Stimulated activated CD8-positive, alpha-beta memory T cell treated with anti-CD3 and anti-CD28 coated beads, Interleukin-15, amount 100 ng/mL, for 1 hour (primary cell): ENCODE measurements at regions not wholly inside any gene's neighbourhood (a gene's known extent, or its start where the extent isn't known, plus 50 kb on each side); places are given as distances from the start of the nearest gene placed in this dataset.
"Not testable (repeated sequence)": the region's sequence is repeated elsewhere in the genome, so short reads cannot be mapped to it uniquely, and the experiment has no call there.

Experiments used
- DNase-seq: peaks from one replicate; pipeline ENCODE4 v3.0.0-alpha.2; 2020; ENCODE audit warnings: low read depth

DNA sequence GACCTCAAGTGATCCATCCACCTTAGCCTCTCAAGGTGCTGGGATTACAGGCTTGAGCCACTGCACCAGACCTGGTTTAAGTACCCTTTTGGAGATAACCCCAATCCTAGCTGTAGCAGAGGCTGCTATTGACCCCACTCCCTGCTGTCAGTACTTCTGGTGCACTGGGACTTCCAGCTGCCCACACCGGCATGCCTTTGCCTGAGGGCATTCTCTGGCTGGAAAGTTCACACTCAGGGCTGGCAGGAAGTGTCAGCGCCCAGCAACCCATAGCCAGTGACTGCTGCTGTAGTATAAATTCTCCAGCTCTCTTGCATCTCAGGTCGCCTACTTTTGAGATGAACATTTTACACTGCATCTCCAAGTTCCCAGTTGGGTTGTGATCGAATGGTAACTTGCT, 75.3 kb downstream of the UTRN start:
- DNase-seq, result no peak

DNA sequence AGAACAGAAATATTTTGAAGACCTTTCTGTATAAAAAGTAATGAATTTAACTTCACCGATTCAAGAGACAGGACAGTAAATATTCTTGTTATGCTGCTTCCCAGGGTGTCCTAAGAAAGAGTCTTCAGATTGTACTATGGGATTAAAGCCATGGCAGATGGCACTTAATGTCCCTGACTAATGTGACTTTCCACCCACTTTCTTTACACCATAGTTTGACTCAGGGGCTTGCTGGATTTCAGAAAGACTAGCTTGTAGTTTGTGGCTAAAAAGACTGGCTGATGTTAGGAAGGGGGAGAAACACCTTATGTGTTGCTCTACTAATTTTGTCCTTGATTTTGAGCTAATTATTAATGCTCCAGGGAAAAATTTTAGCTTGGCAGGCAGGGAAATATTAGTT, 75.9 kb downstream of the UTRN start:
- DNase-seq, result no peak

DNA sequence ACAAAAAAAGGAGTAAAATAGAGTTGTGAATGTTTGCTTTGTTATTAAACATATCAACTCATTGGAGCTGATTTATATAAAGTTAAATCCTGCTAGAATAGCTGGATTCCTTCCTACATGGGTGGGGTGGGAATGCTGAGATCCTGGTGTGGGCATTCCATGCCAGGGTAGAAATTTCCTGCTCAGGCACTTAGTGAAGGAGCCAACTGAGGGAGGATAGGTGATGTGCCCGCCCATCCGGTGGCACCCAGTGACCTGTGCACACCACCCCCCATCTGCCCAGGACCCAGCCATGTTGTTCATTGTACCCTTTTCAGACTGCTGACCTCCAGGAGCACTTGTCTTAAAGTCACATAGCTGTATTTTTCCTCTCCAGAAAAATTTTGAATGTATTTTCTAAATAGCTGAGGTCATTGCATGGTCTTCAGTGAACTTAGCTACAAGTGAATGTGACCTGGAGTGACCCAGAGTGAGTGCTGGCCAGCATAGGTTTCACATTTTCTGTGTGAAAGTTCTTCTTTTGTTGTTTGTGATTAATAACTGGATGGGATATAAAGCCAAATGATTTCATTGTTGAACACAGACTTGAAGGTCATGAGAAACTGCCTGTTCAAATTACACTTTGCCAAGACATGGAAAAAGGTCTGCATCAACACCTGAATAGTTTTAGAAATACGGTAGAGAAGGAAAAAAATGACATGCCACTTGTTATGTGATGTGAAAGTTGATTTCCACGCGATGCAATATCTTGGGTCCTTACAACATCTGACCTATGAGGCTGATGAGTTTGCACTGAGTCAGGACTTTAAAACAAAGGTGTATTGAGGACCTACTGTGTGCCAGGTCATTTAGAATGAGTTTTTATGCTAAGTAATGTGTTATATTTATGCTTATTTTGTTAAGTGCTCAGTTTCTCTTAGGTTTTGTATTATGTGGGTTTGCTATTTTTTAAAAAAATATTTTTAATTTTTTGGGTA, 77.2 kb downstream of the UTRN start:
- no peak for DNase-seq

DNA sequence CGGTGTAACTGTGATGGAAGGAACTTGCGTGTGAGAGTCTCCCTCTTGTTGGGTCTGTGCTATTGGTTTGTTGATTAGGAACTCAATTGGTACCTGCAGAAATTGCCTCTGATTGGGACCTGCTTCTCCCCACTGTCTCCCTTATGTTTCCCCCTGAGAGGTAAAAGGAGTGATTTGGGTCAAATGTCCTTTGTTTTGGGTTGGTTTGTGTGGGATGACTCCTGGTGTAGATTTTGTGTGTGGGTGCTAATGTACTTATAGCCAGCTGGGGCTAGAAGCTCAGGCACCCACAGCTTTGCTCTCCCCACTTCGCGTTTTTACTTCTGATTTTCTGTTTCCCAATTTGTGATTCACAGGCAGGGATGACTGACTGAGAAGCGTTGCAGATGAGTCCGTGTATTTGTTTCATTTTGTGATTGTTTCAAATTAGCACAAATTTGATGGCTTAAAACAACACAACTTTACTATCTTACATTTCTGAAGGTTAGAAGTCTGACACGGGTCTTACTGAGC, 79.1 kb downstream of the UTRN start:
- no peak for DNase-seq

DNA sequence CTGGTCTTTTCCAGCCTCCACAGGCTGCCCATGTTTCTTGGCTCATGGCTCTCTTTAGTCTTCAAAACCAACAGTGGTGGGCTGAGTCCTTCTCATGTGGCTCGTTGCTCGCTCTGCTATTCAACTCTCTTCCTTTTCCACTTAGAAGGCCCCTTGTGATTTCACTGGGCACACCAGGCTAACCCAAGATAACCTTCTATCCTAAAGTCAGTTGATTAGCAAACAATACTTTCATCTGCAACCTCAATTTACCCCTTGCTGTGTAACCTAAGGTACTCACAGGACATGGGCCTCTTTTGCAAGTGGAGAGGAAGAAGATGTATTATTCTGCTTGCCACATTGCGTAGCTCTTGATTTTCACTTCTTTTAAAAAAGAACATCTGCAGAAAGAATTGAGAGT, 79.6 kb downstream of the UTRN start:
- DNase-seq, result no peak

DNA sequence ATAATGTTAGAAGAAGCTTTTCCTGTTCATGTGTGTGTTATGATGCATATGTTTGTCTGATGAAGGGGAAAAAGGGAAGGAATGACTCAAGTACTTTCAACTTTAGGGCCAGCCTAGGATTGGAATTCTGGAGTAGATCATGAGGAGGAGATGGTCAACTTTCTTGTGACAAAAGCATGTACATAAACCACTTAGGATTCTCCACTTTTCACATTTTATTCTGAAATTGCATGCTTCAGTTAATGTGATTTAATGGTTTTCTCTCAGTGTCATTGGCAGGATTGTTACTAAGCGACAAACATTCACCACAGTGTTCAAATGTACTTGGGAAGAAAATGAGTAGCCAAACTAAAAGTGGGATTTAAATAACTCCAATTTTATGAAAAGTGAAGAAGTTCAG, 80.1 kb downstream of the UTRN start:
- no peak for DNase-seq

DNA sequence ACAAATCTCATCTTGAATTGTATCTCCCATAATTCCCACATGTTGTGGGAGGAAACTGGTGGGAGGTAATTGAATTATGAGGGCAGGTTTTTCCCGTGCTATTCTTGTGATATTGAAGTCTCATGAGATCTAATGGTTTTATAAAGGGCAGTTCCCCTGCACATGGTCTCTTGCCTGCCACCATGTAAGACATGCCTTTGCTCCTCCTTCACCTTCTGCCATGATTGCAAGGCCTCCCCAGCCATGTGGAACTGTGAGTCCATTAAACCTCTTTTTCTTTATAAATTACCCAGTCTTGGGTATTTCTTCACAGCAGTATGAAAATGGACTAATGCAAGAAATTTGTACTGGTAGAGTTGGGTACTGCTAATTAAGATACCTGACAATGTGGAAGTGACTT, 84.6 kb downstream of the UTRN start:
- not testable (repeated sequence) for DNase-seq

DNA sequence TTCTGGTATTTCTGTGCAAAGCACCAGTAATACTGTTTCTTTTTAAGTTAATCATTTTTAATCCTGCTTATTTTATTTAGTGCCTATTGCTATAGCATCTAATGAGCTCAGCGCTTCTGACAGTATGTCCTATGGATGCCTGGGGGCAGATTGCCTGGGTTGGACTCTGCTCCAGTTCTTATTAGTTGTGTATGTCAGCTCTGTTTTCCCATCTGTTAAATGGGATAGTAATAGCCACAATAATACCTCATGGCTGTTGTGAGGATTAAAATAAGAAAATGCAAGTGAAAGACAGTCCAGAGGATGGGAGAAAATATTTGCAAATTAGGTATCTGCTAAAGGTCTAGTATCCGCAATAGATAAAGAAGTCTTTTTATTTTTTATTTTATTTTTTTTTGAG, 87.0 kb downstream of the UTRN start:
- no peak for DNase-seq

DNA sequence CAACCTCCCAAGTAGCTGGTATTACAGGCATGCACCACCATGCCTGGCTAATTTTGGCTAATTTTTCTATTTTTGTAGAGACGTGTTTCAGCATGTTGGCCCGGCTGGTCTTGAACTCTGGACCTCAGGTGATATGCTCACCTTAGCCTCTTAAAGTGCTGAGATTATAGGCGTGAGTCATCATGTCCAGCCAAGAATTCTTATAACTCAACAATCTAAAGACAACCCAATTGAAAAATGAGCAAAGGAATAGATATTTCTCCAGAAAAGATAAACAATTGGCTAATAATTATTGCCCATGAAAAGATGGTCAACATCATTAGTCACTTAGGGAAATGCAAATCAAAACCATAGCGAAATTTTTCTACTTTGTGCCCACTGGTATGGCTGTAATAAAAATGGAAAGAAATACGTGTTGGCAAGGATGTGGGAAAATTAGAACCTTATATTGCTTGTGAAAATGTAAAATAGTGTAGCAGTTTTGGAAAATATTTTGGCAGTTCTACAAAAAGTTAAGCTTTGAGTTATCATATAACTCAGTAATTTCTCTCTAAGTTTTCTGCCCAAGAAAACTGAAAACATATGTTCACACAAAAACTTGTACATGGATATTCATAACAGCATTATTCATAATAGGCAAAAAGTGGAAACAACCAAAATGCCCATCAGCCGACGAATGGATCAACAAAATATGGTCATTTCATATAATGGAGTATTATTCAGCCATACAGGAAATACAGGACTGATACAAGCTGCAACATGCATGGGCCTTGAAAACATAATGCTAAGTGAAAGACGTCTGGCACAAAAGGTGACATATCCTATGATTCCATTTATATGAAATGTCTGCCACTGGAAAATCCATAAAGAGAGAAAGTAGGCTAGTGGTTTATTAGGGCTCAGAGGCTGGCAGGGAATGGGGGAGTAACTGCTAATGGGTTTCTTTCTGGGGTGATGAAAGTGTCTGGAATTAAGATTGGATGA, 87.8 kb downstream of the UTRN start:
- DNase-seq, result no peak

DNA sequence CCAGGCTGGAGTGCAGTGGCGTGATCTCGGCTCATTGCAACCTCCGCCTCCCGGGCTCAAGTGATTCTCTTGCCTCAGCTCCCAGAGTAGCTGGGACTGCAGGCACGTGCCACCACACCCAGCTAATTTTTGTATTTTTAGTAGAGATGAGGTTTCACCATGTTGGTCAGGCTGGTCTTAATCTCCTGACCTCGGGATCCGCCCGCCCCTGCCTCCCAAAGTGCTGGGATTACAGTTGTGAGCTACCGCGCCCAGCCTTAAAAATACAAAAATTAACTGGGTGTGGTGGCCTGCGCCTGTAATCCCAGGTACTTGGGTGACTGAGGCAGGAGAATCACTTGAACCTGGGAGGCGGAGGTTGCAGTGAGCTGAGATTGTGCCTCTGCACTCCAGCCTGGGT, 89.4 kb downstream of the UTRN start:
- not testable (repeated sequence) for DNase-seq

DNA sequence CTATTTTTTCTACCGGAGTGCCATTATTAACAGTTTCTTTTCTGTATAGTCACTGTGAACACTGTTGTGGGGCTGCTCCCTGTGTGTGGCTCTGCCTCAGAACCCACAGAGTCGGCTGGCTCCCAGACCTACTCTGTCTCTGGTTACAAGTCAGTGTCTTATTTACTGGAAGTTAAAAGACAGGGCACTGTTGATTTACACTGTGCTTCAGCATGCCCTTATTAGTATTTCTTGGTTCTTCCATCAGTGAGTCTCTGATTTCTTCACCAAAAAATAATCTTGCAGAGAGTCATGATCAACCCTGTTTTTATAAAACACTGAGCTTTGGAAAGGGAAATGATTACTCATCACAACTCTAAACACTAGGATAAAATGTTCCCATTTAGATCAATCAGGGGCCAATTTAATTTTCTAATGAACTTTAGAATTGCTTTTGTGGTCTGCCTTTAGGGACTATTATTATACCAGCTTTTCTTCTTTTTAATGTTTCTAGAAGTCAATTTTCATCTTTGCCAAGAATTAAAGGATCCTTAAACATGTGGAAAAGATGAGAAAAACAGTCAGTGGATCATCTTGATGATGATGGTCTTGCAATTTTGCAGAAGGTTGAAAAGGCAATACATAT, 92.6 kb downstream of the UTRN start:
- DNase-seq, result no peak

DNA sequence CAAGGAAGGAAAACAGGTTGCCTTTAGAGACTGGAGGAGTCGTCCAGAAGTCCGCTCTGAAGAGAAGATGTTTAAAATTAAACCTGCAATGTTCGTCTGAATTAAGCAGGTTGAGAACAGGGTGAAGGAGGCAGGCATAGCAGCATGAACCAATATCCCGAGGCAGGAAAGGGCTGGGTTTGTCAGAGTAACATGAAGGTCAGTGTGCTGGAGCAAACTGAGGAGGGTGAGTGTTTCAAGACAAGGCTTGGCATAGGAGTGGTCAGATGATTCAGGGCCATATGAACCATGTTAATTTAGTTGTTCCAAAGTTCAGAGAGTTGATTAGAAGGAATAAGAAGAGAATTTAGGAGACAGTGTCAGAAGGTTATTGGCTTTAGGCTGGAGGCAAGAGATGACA, 93.3 kb downstream of the UTRN start:
- DNase-seq, result no peak

DNA sequence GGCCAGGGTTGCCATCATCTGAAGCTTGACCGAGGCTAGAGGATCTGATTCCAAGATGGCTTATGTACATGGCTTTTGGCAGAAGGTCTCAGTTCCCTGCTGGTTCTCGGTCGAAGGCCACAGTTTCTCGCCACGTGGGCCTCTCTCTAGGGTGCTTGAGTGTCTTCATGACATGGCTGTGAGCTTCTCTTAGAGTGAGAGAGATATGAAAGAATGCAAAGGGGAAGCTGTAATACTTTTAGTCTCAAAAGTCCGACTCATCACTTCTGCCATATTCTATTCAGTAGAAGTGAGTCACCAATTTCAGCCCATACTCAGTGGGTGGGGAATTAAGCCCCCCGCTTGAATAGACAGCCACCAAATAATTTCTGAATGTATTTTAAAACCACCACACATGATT, 94.2 kb downstream of the UTRN start:
- no peak for DNase-seq

DNA sequence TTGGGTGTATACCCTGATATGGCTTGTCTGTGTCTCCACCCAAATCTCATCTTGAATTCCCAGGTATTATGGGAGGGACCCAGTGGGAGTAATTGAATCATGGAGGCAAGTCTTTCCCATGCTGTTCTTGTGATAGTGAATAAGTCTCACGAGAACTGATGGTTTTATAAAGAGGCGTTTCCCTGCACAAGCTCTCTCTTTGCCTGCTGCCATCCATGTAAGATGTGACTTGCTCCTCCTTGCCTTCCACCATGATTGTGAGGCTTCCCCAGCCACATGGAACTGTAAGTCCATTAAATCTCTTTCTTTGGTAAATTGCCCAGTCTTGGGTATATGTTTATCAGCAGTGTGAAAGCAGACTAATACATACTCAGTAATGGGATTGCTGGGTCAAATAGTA, 96.4 kb downstream of the UTRN start:
- not testable (repeated sequence) for DNase-seq

DNA sequence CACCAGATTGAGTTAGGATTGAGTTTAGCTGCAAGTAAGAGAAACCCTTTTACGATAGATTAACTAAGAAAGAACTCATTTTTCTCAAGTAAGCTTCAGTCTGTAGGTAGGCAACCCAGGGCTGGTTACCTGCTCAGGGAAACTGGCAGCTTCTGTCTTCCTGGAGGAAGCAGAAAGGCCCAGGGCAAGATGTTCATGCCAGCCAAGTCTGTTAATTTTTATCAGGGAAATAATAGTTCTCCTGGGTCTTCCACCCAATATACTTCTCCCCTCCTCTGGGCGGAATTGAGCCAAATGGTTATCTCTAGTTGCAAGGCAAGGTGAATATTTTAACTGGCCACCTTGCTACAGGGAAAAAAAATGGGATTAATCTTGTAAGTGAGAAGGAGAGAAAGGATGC, 98.2 kb downstream of the UTRN start:
- DNase-seq, result no peak

DNA sequence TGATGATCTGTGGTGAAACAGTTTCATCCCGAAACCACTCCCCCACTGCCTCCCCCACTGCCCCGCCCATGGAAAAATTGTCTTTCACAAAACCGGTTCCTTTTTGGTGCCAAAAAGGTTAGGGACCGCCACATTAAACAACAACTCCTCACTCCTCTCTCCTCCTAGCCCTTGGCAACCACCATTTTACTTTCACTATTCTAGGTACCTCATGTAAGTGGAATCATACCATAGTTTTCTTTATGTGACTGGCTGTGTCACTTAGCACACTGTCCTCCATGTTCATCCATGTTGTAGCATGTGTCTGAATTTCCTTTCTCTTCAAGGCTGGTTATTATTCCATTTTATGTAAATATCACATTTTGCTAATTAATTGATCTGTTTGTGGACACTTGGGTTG, 99.3 kb downstream of the UTRN start:
- no peak for DNase-seq

DNA sequence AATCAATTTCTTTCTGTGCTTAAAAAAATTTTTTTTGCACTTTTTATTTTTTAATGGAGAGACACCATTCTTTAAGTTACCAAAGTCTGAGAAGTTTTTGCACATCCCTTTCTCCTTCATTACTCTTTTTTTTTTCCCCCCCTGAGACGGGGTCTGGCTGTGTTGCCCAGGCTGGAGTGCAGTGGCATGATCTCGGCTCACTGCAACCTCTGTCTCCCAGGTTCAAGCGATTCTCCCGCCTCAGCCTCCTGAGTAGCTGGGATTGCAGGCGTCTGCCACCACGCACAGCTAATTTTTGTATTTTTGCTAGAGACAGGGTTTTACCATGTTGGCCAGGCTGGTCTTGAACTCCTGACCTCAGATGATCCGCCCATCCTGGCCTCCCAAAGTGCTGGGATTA, 104.3 kb downstream of the UTRN start:
- DNase-seq, result not testable (repeated sequence)

DNA sequence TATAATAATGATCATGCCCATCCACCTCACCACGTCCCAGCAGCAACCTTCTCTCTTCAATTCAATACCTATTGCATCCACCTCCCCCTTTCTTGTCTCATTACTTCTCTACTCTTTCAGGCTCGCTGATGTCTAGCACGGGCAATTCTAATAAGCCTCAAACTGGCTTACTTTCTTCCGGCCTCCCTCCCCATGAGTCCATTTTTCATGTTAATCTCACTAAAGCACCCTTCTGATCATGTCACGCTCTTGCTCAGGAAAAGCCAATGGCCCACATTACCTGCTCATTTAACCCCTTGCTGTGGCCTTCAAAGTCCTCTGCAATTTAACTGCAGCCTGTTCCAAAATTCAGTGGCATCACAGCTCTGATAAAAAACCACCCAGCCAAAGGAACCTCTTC, 105.1 kb downstream of the UTRN start:
- DNase-seq, result no peak

DNA sequence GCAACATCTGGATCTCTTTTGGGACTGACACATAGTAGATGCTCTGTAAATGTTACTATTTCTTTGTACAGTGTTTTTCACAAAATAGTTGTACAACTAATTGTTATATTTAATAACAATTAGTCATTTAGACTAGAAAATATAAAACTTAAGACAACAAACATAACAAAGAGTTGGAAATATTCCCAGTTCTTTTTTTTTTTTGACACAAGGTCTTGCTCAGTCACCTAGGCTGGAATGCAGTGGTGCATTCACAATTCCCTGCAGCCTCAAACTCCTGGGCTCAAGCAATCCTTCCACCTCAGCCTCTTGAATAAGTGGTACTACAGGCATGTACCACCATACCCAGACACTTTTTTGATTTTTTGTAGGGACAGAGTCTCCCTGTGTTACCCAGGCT, 105.8 kb downstream of the UTRN start:
- no peak for DNase-seq

DNA sequence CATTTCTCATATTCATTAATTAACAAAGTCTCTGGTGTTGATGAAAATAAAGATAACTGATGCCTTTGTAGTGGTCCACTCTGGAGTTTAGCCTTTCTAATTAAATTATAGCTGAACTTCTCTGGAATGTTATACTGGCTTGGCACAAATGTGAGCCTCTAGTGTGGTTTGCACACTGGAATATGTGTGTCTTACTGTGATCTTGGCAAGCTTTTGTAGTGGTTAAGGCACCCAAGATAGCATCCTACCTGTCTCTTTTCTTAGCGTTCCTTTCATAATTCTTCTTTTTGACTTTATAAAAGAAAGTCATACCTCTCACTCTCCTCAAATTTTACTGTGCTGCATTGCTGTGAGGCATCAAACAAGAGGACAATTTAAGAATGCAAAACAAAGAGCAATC, 107.4 kb downstream of the UTRN start:
- no peak for DNase-seq

DNA sequence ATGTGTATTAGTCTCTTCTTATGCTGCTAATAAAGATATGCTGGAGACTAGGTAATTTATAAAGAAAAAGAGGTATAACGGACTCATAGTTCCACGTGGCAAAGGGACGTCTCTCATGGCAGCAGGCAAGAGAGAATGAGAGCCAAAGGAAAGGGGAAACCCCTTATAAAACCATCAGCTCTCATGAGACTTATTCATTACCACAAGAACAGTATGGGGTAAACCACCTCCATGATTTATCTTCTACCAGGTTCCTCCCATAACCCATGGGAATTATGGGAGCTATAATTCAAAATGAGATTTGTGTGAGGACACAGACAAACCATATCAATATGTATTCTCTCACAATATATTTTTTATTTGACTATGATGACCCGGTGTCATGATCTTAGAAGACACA, 109.1 kb downstream of the UTRN start:
- no peak for DNase-seq

DNA sequence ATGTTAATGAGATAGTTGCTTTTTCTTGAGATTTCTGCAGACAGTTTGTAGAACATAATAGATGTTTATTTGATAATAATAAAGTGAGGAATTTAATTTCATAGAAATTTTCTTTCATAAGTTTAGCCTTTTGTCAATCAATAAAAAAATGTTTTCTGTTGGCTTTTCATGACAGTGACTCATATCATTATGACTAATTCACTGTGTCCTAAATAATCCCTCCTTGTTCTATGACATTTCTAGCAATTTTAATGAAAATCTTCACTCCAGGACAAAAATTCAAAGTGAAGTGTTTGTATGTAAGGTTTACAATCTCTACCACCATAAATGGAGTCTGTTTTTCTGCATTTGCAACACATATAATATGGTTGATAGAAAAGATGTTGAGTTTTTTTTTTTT, 109.9 kb downstream of the UTRN start:
- no peak for DNase-seq
